ENCODE measurements at regions not wholly inside any gene's neighbourhood (a gene's known extent, or its start where the extent isn't known, plus 50 kb on each side); places are given as distances from the start of the nearest gene placed in this dataset.

- no peaks in the 10 kb centered on the region for H3K79me2 ChIP-seq (replicated peaks; ENCODE audit: insufficient read depth, low read length)
- no peak overlapping the region for H3K9ac ChIP-seq (ENCODE audit: low read length)
- H3K9me2 ChIP-seq (ENCODE audit: insufficient read depth, low read length), result no peaks in the 10 kb centered on the region
- no peak overlapping the region for H3K4me2 ChIP-seq (ENCODE audit: low read length)
- no peak overlapping the region for H3K27ac ChIP-seq (ENCODE audit: low read length)
- no peak for TF ChIP-seq EP300 (conservative IDR thresholded peaks at IDR 0.05; ENCODE audit: poor library complexity, severe bottlenecking)
- no peak for TF ChIP-seq SMC3 (conservative IDR thresholded peaks at IDR 0.05; ENCODE audit: poor library complexity)
- H4K20me1 ChIP-seq (ENCODE audit: insufficient read depth), result no peaks in the 10 kb centered on the region
- H3K4me3 ChIP-seq (ENCODE audit: low read length), result no peak overlapping the region
- H3K9me3 ChIP-seq (ENCODE audit: low read length), result no peaks in the 10 kb centered on the region
- H3F3A ChIP-seq (ENCODE audit: insufficient read depth, low read length, poor library complexity, severe bottlenecking), result no peaks in the 10 kb centered on the region
- H3K27me3 ChIP-seq (ENCODE audit: insufficient read depth, low read depth, low read length), result no peaks in the 10 kb centered on the region
- H3K36me3 ChIP-seq (ENCODE audit: insufficient read depth, low read length), result no peaks in the 10 kb centered on the region
- no peak overlapping the region for H2AFZ ChIP-seq (ENCODE audit: low read depth, low read length)
Observed at GRCh38 chr16:50485232-50485631, 63.0 kb upstream of the NKD1 start.

- H3K36me3 ChIP-seq (ENCODE audit: insufficient read depth, low read length), result no peaks in the 10 kb centered on the region
- H3F3A ChIP-seq (ENCODE audit: insufficient read depth, low read length, poor library complexity, severe bottlenecking), result no peaks in the 10 kb centered on the region
- H3K4me3 ChIP-seq (ENCODE audit: low read length), result no peak overlapping the region
- H3K4me2 ChIP-seq (ENCODE audit: low read length), result no peak overlapping the region
- H3K9me3 ChIP-seq (ENCODE audit: low read length), result no peaks in the 10 kb centered on the region
- no peaks in the 10 kb centered on the region for H3K9me2 ChIP-seq (ENCODE audit: insufficient read depth, low read length)
- no peak overlapping the region for H3K27ac ChIP-seq (ENCODE audit: low read length)
- H4K20me1 ChIP-seq (ENCODE audit: insufficient read depth), result no peaks in the 10 kb centered on the region
- H3K27me3 ChIP-seq (ENCODE audit: insufficient read depth, low read depth, low read length), result no peaks in the 10 kb centered on the region
- no peak overlapping the region for H3K9ac ChIP-seq (ENCODE audit: low read length)
- no peak overlapping the region for H2AFZ ChIP-seq (ENCODE audit: low read depth, low read length)
- H3K79me2 ChIP-seq (replicated peaks; ENCODE audit: insufficient read depth, low read length), result no peaks in the 10 kb centered on the region
- TF ChIP-seq REST (IDR thresholded peaks at IDR 0.05; ENCODE audit: borderline replicate concordance) (no peak), SMC3 (conservative IDR thresholded peaks at IDR 0.05; ENCODE audit: poor library complexity) (no peak), EZH2 (IDR thresholded peaks at IDR 0.05; ENCODE audit: borderline replicate concordance, insufficient read depth, low read length, poor library complexity, severe bottlenecking) (no peak), TAF1 (IDR thresholded peaks at IDR 0.05; ENCODE audit: low read depth) (no peak), RAD21 (conservative IDR thresholded peaks at IDR 0.05) (no peak), MXI1 (conservative IDR thresholded peaks at IDR 0.05; ENCODE audit: poor library complexity, severe bottlenecking) (no peak), CTCF (IDR thresholded peaks at IDR 0.05; ENCODE audit: poor library complexity, severe bottlenecking) (no peak)
Observed at GRCh38 chr16:50482271-50482670, 65.9 kb upstream of the NKD1 start.

- Histone ChIP-seq H3F3A (ENCODE audit: insufficient read depth, low read length, poor library complexity, severe bottlenecking) (no peaks in the 10 kb centered on the region), H3K4me3 (ENCODE audit: low read length) (no peak overlapping the region), H3K9me2 (ENCODE audit: insufficient read depth, low read length) (no peaks in the 10 kb centered on the region), H4K20me1 (ENCODE audit: insufficient read depth) (no peaks in the 10 kb centered on the region), H3K9ac (ENCODE audit: low read length) (no peak overlapping the region), H3K27me3 (ENCODE audit: insufficient read depth, low read depth, low read length) (no peaks in the 10 kb centered on the region), H3K4me2 (ENCODE audit: low read length) (no peak overlapping the region), H3K27ac (ENCODE audit: low read length) (no peak overlapping the region), H3K9me3 (ENCODE audit: low read length) (no peaks in the 10 kb centered on the region), H3K36me3 (ENCODE audit: insufficient read depth, low read length) (no peaks in the 10 kb centered on the region), H2AFZ (ENCODE audit: low read depth, low read length) (no peak overlapping the region), H3K79me2 (replicated peaks; ENCODE audit: insufficient read depth, low read length) (no peaks in the 10 kb centered on the region)
- no peak for TF ChIP-seq SMC3 (conservative IDR thresholded peaks at IDR 0.05; ENCODE audit: poor library complexity)
- no peak for TF ChIP-seq EZH2 (IDR thresholded peaks at IDR 0.05; ENCODE audit: borderline replicate concordance, insufficient read depth, low read length, poor library complexity, severe bottlenecking)
- TF ChIP-seq TAF1 (IDR thresholded peaks at IDR 0.05; ENCODE audit: low read depth), result no peak
- no peak for TF ChIP-seq RAD21 (conservative IDR thresholded peaks at IDR 0.05)
- TF ChIP-seq CTCF (IDR thresholded peaks at IDR 0.05; ENCODE audit: poor library complexity, severe bottlenecking), result no peak
- TF ChIP-seq REST (IDR thresholded peaks at IDR 0.05; ENCODE audit: borderline replicate concordance), result no peak
- TF ChIP-seq POLR2AphosphoS5 (IDR thresholded peaks at IDR 0.05), result no peak
- no peak for TF ChIP-seq EP300 (conservative IDR thresholded peaks at IDR 0.05; ENCODE audit: poor library complexity, severe bottlenecking)
- no peak for TF ChIP-seq MXI1 (conservative IDR thresholded peaks at IDR 0.05; ENCODE audit: poor library complexity, severe bottlenecking)
Observed at GRCh38 chr16:50480206-50480605, 68.0 kb upstream of the NKD1 start.
